Fibroblast of lung (primary cell): ENCODE measurements at regions not wholly inside any gene's neighbourhood (a gene's known extent, or its start where the extent isn't known, plus 50 kb on each side); places are given as distances from the start of the nearest gene placed in this dataset.

Source experiments
- EZH2 ChIP-seq: IDR thresholded peaks from 2 replicates; pipeline ENCODE4 v1.5.1; 2012; ENCODE audit warnings: low read length, control low read depth, mild to moderate bottlenecking; ENCODE audit errors: missing control alignments
- TF ChIP-seq, protein P1 (sequence below), 2 donors: IDR thresholded peaks in 1 of 2; conservative IDR thresholded peaks in 1 of 2; 1 replicate in 1 of 2; 2 replicates in 1 of 2; pipeline ENCODE4 v1.5.1; 2011 to 2012; ENCODE audit warnings: low read length in 2 of 2, control low read depth in 1 of 2, inconsistent platforms in 1 of 2, low read depth in 1 of 2, mild to moderate bottlenecking in 1 of 2

DNA sequence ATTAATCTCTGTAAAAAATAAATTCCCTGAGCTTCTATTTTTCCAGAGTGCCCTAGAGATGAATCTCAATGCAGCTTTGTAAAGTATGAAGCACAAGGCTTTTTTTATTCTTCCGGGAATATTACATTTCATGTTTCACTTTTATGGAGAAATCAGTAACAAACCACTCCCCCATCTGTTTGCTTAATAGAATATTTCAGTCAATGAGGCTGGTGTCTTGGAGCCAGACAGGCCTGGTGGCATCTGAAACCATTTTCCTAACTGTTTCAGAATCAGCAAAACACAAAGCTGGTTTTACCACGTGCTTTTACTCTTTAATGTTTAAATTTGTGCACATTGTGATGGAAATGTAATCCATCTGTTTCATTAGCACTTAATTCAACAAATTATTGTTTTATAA, 400.8 kb upstream of the HSF2 start:
- TF ChIP-seq, protein P1, sequence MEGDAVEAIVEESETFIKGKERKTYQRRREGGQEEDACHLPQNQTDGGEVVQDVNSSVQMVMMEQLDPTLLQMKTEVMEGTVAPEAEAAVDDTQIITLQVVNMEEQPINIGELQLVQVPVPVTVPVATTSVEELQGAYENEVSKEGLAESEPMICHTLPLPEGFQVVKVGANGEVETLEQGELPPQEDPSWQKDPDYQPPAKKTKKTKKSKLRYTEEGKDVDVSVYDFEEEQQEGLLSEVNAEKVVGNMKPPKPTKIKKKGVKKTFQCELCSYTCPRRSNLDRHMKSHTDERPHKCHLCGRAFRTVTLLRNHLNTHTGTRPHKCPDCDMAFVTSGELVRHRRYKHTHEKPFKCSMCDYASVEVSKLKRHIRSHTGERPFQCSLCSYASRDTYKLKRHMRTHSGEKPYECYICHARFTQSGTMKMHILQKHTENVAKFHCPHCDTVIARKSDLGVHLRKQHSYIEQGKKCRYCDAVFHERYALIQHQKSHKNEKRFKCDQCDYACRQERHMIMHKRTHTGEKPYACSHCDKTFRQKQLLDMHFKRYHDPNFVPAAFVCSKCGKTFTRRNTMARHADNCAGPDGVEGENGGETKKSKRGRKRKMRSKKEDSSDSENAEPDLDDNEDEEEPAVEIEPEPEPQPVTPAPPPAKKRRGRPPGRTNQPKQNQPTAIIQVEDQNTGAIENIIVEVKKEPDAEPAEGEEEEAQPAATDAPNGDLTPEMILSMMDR (conservative IDR thresholded peaks at IDR 0.05 in 1 of 2, IDR thresholded peaks at IDR 0.05 in 1 of 2; ENCODE audit: low read depth in 1 of 2, low read length in 2 of 2): no peak
- TF ChIP-seq EZH2: no peak
